HG02763 (cell line): ENCODE measurements at regions not wholly inside any gene's neighbourhood (a gene's known extent, or its start where the extent isn't known, plus 50 kb on each side); places are given as distances from the start of the nearest gene placed in this dataset.

Experiments
- ATAC-seq: cut with Tn5 transposase; IDR thresholded peaks from one replicate; pipeline ENCODE4 v1.9.1; 2021; ENCODE audit warnings: mild to moderate bottlenecking, moderate library complexity; ENCODE audit not compliant: unreplicated experiment

GRCh38 chr11:119550053-119550752 is 127.2 kb upstream of the THY1 start:
- no peak for ATAC-seq

DNA sequence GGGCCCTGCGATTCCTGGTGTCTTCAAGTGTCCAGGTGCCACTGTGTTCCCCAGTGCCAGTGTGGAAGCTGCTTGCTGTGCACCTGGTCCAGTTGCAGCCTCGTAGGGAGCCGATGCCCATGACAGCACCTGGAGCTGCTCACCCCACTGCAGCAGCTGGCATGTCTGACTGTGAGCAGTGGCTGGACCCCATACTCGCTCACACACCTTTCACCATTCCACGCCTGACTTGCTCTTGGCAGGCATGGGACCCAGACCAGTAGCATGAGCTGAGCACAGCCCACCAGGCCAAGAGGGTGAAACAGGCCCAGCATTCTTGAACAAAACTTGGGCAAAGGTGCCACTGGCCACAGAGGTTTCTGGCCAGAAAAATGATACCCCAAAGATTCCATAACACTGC is 124.5 kb upstream of the THY1 start:
- no peak for ATAC-seq

DNA sequence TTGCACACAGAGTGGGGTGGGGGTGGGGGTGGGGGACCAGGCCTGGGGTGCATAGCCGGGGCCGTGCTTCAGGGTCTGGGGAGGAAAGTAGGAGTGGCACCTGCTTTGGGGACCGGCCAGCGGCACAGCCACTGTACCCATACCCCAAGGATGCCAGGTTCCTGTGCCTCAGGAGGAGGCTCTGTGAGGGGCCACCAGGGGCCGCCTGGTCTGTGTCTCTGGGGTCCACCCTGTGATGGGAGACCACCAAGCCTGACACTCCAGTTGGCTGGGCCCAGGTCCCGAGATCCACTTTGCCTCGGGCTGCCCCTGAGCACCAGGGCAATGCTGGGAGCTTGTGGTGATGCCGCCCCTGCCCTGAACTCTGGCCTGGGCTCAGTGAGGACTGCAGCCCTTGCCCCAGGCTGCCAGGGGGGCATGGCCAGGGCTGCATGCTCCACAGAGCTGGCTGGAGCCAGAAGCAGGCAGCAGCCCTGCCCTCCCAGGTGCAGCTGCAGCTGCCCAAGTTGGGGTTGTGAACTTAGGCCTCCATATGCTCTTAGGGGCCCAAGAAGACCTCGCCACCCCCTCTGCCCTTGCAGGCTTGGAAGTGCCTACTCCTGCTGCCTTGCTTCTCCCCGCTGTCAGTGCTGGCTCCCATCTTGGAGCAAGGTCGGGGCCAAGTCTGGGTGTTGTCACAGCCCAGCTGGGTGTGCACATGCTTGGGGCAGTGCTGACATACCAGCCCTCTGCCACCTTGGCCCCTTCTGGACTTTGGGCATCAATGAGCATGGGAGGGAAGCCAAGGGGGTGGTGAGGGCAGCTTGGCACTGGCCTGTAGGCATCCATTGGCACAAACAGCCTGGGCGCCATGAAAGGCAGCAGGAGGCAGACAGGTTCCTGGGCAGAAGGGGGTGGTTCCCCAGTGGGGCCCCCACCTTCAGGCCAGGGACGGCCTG is 123.3 kb upstream of the THY1 start:
- ATAC-seq = no peak

- no peak for ATAC-seq
Observed at GRCh38 chr11:119540370-119541125, 117.6 kb upstream of the THY1 start.

- ATAC-seq = no peak
Observed at GRCh38 chr11:119539583-119539982, 116.6 kb upstream of the THY1 start.

DNA sequence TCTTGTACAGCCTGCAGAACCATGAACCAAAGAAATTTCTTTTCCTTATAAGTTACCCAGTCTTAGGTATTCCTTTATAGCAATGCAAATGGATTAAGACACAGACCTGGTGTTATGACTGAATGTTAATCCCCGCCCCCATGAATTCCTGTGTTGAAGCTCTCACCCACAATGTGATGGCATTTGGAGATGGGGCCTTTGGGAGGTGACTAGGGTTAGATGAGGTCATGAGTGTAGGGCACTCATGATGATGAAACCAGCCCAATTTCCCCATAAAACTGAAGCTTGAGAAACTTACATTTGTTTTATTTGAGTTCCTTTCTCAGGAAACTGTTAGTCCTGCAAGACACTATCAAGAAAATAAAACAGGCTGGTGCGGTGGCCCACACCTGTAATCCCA is 115.8 kb upstream of the THY1 start:
- no peak for ATAC-seq

GRCh38 chr11:119537306-119538253 is 114.6 kb upstream of the THY1 start:
- no peak for ATAC-seq

DNA sequence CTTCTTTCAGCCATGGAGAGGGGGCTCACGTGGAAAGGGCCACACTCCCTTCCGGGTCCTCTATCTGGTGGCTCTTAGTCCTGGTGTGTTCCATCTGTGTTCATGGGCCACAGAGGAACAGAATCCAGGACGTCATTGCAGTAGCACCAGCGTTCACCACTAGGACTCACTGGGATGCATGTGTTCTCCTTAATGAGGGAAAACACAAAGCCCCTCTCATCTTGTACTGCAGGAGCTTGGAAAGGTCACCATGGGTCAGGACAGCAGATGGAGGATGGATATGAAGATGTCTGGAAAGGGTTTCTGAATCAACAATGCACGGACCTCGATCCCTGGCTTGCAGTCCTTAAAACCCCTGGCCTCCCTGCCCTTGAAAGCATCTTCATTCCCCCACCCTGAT is 113.8 kb upstream of the THY1 start:
- ATAC-seq = no peak

GRCh38 chr11:119533921-119534736 is 111.2 kb upstream of the THY1 start:
- no peak for ATAC-seq

- no peak for ATAC-seq
Observed at GRCh38 chr11:119533462-119533861, 110.5 kb upstream of the THY1 start.

DNA sequence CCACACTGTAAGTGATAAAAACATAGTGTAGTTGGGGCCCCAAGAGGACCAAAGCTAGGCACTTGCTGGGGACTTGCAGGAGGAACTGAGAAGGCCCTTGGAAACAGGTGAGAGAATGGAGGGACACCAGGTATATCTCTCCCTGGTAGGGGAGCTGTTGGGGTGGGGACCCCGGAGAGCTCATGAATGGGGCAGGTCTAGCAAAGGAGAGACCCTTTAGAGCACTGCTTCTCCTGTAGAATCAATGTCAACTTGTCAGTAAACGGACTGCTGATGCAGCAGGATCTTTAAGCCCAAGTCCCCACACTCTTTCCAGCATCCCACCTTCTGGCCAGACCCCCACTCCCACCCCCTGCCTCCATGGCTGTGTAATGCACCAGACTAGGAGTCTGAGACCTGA is 109.6 kb upstream of the THY1 start:
- ATAC-seq = no peak

DNA sequence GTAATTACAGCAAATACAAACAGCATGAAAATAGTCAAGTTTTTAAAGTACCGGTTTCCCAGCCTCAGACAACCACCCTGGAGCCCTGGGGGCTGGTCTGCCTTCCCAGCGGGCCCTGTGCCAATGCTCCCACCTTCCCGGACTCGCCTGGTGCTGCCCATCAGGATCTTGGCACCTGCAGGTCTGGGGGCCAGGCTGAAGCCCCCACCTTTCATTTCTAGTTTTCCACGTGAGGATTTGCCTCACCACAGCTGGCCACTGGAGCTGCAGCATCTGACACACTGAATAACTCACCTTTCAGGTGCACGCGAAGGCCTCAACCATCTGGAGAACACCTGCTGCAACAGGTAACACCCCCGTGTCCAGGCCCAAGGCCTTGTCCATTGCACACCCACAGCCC is 108.7 kb upstream of the THY1 start:
- ATAC-seq = no peak

- no peak for ATAC-seq
Observed at GRCh38 chr11:119531056-119531455, 108.1 kb upstream of the THY1 start.

- no peak for ATAC-seq
Observed at GRCh38 chr11:119530509-119530908, 107.5 kb upstream of the THY1 start.

DNA sequence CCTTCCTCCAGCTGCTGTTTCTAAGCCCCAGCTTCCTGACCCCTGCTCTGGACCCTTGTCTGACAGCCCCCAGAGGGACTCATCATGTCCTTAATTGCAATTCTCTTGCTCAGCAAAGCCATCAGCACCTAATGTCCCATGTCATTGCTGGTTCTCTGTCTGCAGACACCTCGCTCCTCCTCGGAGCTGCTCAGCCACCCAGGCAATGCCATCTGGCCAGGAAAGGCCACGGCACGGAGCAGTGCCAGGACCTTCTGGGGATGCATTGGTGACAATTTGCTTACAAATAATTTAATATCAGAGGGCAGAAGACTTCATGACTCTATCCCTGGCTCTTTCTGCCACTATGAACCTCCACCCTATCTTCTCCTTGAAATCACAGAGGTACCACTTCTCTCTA is 107.0 kb upstream of the THY1 start:
- ATAC-seq = no peak

DNA sequence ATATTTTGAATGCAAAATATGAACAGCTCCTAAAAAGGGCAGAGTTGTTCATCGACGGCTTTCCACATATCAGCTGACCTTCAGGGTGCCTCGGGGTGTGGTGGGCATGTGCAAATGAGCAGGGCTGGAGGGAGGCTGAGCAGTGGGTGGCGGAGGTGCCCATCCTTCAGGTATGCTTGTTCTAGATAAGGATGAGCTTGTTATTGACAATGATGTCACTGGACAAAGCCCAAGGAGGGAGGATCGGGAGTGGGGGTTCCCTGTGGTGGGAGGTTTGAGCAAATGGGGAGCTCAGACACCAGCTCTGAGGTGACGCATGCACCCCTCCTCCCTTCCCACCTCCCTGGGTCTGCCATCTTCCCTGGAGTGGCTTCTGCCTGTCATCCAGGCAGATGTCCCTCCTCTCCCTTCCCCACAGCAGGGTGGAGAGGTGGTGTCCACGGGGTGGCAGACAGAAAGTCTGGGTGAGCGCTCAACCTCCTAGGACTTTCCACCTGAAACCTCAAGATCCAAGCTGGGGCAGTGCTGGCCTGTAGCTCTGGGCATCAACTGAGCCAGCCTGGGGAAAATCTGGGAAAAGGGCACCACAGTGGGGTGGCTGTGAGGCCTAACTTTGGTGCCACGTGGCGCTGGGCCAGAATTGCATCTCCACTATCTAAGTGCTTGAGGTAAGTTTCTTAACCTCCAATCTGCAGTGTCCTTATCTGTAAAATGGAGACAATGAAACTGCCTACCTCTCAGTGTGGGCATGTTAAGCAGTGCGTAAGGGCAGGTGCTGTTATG is 106.3 kb upstream of the THY1 start:
- ATAC-seq = no peak

GRCh38 chr11:119525867-119526196 is 102.9 kb upstream of the THY1 start:
- no peak for ATAC-seq

DNA sequence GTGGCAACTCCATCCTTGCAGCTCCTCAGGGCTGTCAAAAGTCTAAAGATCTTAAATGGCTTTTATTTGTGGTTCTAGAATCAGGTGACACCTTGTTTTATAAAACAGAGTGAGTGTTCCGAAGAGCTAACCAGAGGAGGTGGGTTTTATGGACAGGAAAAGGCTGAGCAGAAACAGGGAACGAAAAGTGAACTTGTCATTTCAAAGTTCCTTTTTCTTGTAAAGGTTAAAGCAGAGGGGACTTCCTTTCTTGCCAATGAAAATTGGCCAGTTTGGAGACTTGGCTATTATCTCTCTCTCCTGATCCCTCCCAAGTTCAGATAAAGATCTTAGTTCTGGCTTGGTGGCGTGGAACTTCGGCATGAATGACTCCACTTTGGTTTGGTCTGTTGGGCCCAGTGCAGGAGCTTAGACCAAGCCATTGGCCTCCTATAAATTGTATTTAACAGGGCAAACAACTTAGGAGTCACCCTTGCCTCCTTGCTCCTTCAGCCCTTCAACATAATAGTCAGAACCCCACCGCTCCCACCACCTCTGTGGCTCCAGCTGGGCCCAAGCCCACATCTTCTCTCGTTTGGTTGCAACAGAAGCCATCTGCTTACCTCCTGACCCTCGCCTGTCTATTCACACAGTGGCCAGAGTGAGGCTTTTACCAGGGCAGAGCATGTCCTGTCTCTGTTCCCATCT is 102.4 kb upstream of the THY1 start:
- no peak for ATAC-seq
